SU-DHL-6 (cell line): ENCODE measurements at regions not wholly inside any gene's neighbourhood (a gene's known extent, or its start where the extent isn't known, plus 50 kb on each side); places are given as distances from the start of the nearest gene placed in this dataset.

Experiments used
- H2AFZ ChIP-seq: fragments of 200-600 bp; sonication (generic); 2 replicates; pipeline ENCODE4 v1.6.1; 2014; ENCODE audit warnings: low read depth, mild to moderate bottlenecking, moderate library complexity, mixed read lengths, antibody characterized with exemption, low read length; ENCODE audit not compliant: severe bottlenecking
- H3F3A ChIP-seq: fragments of 200-600 bp; shearing (Covaris generic); 2 replicates; pipeline ENCODE4 v1.6.0; 2016; ENCODE audit warnings: antibody characterized with exemption, mild to moderate bottlenecking; ENCODE audit not compliant: insufficient read depth
- H3K27ac ChIP-seq: fragments of 200-600 bp; sonication (generic); 2 replicates; pipeline ENCODE4 v1.5.1; 2016; ENCODE audit warnings: low read depth, mild to moderate bottlenecking, low read length, moderate library complexity, mixed read lengths
- H3K27me3 ChIP-seq: fragments of 200-600 bp; sonication (generic), shearing (Covaris generic); 2 replicates; pipeline ENCODE4 v1.6.0; 2014; ENCODE audit warnings: mild to moderate bottlenecking, low read length
- H3K36me3 ChIP-seq: fragments of 200-600 bp; sonication (generic); 2 replicates; pipeline ENCODE4 v1.6.1; 2014; ENCODE audit warnings: mild to moderate bottlenecking, low read length, mixed read lengths
- H3K4me2 ChIP-seq: fragments of 300-600, 200-600 bp; shearing (Covaris generic), sonication (generic); 2 replicates; pipeline ENCODE4 v1.6.0; 2014; ENCODE audit warnings: low read length, low read depth, mild to moderate bottlenecking; ENCODE audit not compliant: poor library complexity, severe bottlenecking
- H3K4me3 ChIP-seq: fragments of 200-600 bp; sonication (generic); 2 replicates; pipeline ENCODE4 v1.5.1; 2014; ENCODE audit warnings: antibody characterized with exemption, low read length, mild to moderate bottlenecking, mixed read lengths; ENCODE audit not compliant: insufficient read depth, poor library complexity, severe bottlenecking
- H3K79me2 ChIP-seq: fragments of 200-600 bp; sonication (generic); 2 replicates; pipeline ENCODE4 v1.6.1; 2014; ENCODE audit warnings: mild to moderate bottlenecking, low read length, moderate library complexity; ENCODE audit not compliant: insufficient read depth
- H3K9ac ChIP-seq: fragments of 200-600 bp; sonication (generic); 2 replicates; pipeline ENCODE4 v1.7.0; 2014; ENCODE audit warnings: mild to moderate bottlenecking, low read length
- H3K9me2 ChIP-seq: fragments of 200-600 bp; sonication (generic); replicated peaks from 2 replicates; pipeline ENCODE4 v1.6.1; 2014; ENCODE audit warnings: low read length; ENCODE audit not compliant: insufficient read depth
- H3K9me3 ChIP-seq: fragments of 200-600 bp; sonication (generic); 2 replicates; pipeline ENCODE4 v1.6.1; 2014; ENCODE audit warnings: low read length, mixed read lengths; ENCODE audit not compliant: insufficient read depth
- H4K20me1 ChIP-seq: fragments of 200-600 bp; sonication (generic); 2 replicates; pipeline ENCODE4 v1.6.1; 2014; ENCODE audit warnings: low read depth, mild to moderate bottlenecking, antibody characterized with exemption, low read length, moderate library complexity, mixed read lengths
- CTCF ChIP-seq: fragments of 200-600 bp; sonication (generic); IDR thresholded peaks from one replicate; pipeline ENCODE4 v1.5.1; 2017; ENCODE audit warnings: antibody characterized with exemption, mild to moderate bottlenecking, low read length, moderate library complexity; ENCODE audit not compliant: insufficient read depth, poor library complexity, severe bottlenecking
- EZH2phosphoT487 ChIP-seq: fragments of 200-600 bp; sonication (generic), shearing (Covaris generic); conservative IDR thresholded peaks from 2 replicates; pipeline ENCODE4 v1.6.1; 2018; ENCODE audit warnings: mild to moderate bottlenecking, antibody characterized with exemption, low read length, moderate library complexity, mixed read lengths

GRCh38 chr16:86638642-86639041 is 60.3 kb downstream of the FOXL1 start:
- Histone ChIP-seq H3F3A (no peaks in the 10 kb centered on the region), H2AFZ (no peak overlapping the region), H3K9me3 (peaks cover 5% of the 10 kb centered on the region; the same call in 1 of the 2 replicates), H3K4me2 (no peak overlapping the region), H3K9ac (no peak overlapping the region), H3K4me3 (no peak overlapping the region), H3K36me3 (no peaks in the 10 kb centered on the region), H3K27me3 (no peaks in the 10 kb centered on the region), H3K27ac (no peak overlapping the region), H3K79me2 (no peaks in the 10 kb centered on the region), H3K9me2 (no peaks in the 10 kb centered on the region), H4K20me1 (no peaks in the 10 kb centered on the region)
- no peak for TF ChIP-seq CTCF
- TF ChIP-seq EZH2phosphoT487 = no peak

- Histone ChIP-seq H3K4me2 (no peak overlapping the region), H3K36me3 (no peaks in the 10 kb centered on the region), H3F3A (no peaks in the 10 kb centered on the region), H3K27ac (no peak overlapping the region), H3K4me3 (no peak overlapping the region), H3K27me3 (no peaks in the 10 kb centered on the region), H2AFZ (no peak overlapping the region), H3K79me2 (no peaks in the 10 kb centered on the region), H4K20me1 (no peaks in the 10 kb centered on the region), H3K9me2 (no peaks in the 10 kb centered on the region), H3K9ac (no peak overlapping the region), H3K9me3 (peaks cover 5% of the 10 kb centered on the region; the same call in 1 of the 2 replicates)
- no peak for TF ChIP-seq EZH2phosphoT487
These were observed 61.0 kb downstream of the FOXL1 start for GRCh38 chr16:86639354-86639753.

GRCh38 chr16:86640265-86640843 is 62.0 kb downstream of the FOXL1 start:
- H3K36me3 ChIP-seq = no peaks in the 10 kb centered on the region
- no peaks in the 10 kb centered on the region for H4K20me1 ChIP-seq
- H3K79me2 ChIP-seq = no peaks in the 10 kb centered on the region
- H3K9me2 ChIP-seq = no peaks in the 10 kb centered on the region
- H3K27ac ChIP-seq = no peak overlapping the region
- no peak overlapping the region for H3K9ac ChIP-seq
- no peaks in the 10 kb centered on the region for H3K27me3 ChIP-seq
- TF ChIP-seq EZH2phosphoT487 (no peak), CTCF (no peak)
- H3K4me2 ChIP-seq = no peak overlapping the region
- H3F3A ChIP-seq = no peaks in the 10 kb centered on the region
- H3K4me3 ChIP-seq = no peak overlapping the region
- H3K9me3 ChIP-seq = peaks cover 5% of the 10 kb centered on the region; the same call in 1 of the 2 replicates
- no peak overlapping the region for H2AFZ ChIP-seq

- H4K20me1 ChIP-seq = no peaks in the 10 kb centered on the region
- H3K27ac ChIP-seq = no peak overlapping the region
- no peak overlapping the region for H2AFZ ChIP-seq
- H3K9me2 ChIP-seq = no peaks in the 10 kb centered on the region
- no peak overlapping the region for H3K4me3 ChIP-seq
- peaks cover 6% of the 10 kb centered on the region; the same call in 1 of the 2 replicates for H3K9me3 ChIP-seq
- no peaks in the 10 kb centered on the region for H3K27me3 ChIP-seq
- no peak overlapping the region for H3K9ac ChIP-seq
- H3K4me2 ChIP-seq = no peak overlapping the region
- H3K79me2 ChIP-seq = no peaks in the 10 kb centered on the region
- no peaks in the 10 kb centered on the region for H3F3A ChIP-seq
- no peaks in the 10 kb centered on the region for H3K36me3 ChIP-seq
- no peak for TF ChIP-seq CTCF
- TF ChIP-seq EZH2phosphoT487 = no peak
These were observed 63.7 kb downstream of the FOXL1 start for GRCh38 chr16:86642087-86642486.
